Activated naive CD4-positive, alpha-beta T cell treated with anti-CD3 and anti-CD28 coated beads, Interleukin-2, amount 50 U/mL, for 24 hours (primary cell): ENCODE measurements at regions not wholly inside any gene's neighbourhood (a gene's known extent, or its start where the extent isn't known, plus 50 kb on each side); places are given as distances from the start of the nearest gene placed in this dataset.
"Not testable (repeated sequence)": the region's sequence is repeated elsewhere in the genome, so short reads cannot be mapped to it uniquely, and the experiment has no call there.

ENCODE experiments used
- H3K27ac Mint-ChIP-seq: one replicate; pipeline ENCODE4 v1.8.0; 2021; ENCODE audit warnings: mild to moderate bottlenecking, mixed read lengths
- H3K27me3 Mint-ChIP-seq: one replicate; pipeline ENCODE4 v1.8.0; 2021; ENCODE audit warnings: mixed read lengths
- H3K36me3 Mint-ChIP-seq: one replicate; pipeline ENCODE4 v1.8.0; 2021; ENCODE audit warnings: mixed read lengths
- H3K4me1 Mint-ChIP-seq: one replicate; pipeline ENCODE4 v1.8.0; 2021; ENCODE audit warnings: mixed read lengths
- H3K4me3 Mint-ChIP-seq: one replicate; pipeline ENCODE4 v1.8.0; 2021; ENCODE audit warnings: mild to moderate bottlenecking, mixed read lengths
- H3K9me3 Mint-ChIP-seq: one replicate; pipeline ENCODE4 v1.8.0; 2021; ENCODE audit warnings: mixed read lengths

DNA sequence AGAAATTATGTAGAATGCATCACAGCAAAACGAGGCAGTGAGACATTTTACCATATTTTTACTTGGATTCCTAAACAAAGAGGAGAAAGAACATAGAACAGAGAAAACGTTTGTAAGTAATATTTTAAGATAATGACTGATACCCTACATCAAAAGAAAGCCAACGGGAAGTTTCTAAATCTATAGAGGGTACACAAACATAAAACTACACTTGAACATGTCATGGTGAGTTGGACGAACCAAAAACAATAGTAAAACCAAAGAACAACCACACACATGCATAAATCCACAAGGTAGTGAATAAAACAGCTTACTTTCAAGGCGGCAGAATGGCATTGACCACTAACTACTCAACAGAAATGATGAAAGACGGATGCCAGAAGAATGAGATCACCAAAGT lies 209.7 kb upstream of the NOTCH2NLA start:
- H3K27me3 Mint-ChIP-seq, H3K4me3 Mint-ChIP-seq, H3K36me3 Mint-ChIP-seq, H3K9me3 Mint-ChIP-seq, H3K4me1 Mint-ChIP-seq, H3K27ac Mint-ChIP-seq: not testable (repeated sequence)

DNA sequence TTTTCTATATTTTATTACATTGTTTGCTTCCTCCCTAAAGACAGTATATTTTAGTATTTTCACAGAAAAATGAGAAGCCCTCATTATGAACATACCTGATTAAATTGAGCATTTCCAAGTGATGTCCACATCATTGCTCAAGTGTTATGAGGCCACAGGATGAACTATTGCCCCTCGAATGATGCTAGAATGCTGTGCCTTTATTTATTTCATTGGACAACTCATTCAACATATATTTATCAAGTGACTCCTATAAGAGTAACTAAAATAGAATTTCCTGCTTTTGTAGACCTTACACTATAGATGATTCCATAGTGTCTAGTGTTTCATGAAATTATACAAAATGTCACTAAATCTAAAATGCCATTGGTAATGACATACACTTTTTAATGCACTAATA lies 187.8 kb upstream of the NOTCH2NLA start:
- H3K27me3 Mint-ChIP-seq, H3K4me3 Mint-ChIP-seq, H3K9me3 Mint-ChIP-seq, H3K27ac Mint-ChIP-seq, H3K36me3 Mint-ChIP-seq: not testable (repeated sequence)
- H3K4me1 Mint-ChIP-seq, result peaks cover 11% of the 10 kb centered on the region

DNA sequence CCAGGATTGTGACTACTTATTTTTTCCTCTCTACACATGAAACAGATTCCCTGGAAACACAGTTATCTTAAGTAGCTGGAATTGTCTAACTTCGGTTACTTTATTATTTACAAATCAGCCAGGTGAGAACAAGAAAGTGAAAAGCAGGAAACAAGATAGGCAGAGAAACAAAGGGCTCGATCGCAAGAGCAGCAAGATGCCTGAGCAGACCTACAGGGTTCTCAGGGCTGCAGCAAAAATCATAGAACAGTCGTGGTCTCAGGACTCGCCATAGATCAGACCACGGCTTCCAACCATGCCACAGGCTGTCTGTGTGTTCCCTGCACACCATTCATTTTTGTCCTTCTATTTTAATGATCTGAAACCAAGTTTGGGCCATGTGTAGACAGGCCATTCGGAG lies 186.2 kb upstream of the NOTCH2NLA start:
- Mint-ChIP-seq H3K27ac (peak overlapping the region; percentile 85), H3K4me1 (peaks cover 13% of the 10 kb centered on the region), H3K4me3 (peak overlapping the region; percentile 71)
- not testable (repeated sequence) for H3K27me3 Mint-ChIP-seq, H3K9me3 Mint-ChIP-seq, H3K36me3 Mint-ChIP-seq

DNA sequence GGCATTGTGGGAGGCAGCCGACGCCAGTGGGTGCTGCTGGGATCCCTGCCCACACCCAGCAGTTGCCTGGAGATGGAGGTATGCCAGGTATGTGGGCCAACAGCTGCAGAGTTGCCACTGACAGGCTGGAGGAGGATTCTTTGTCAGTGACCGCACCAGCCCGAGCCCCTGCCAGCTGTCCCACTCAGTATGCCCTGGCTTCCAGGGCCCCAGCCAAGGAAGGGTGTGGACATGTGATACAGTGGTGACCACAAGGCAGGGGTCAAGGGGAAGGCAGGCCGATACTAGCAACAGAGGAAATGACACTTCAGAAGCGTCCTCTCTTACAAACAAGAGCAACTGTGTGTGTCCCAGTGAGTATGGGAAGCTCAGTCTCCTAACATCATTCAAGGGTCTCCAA lies 185.1 kb upstream of the NOTCH2NLA start:
- not testable (repeated sequence) for H3K4me3 Mint-ChIP-seq, H3K27me3 Mint-ChIP-seq, H3K36me3 Mint-ChIP-seq, H3K9me3 Mint-ChIP-seq
- Mint-ChIP-seq H3K4me1 (peaks cover 16% of the 10 kb centered on the region), H3K27ac (peak overlapping the region; percentile 51)

DNA sequence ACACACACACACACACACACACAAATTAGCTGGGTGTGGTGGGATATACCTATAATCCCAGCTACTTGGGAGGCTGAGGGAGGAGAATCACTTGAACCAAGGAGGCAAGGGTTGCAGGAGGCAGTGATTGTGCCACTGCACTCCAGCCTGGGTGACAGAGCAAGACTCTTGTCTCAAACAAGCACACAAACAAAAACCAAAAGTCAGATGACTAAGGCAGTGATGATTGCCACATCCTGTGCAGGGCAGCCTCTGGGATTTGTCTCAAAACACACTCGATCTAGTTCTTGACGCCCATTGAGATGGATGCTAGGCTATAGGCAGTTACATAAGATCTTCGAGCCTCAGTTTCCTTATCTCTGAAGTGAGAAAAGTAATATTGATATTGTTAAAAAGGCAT lies 183.1 kb upstream of the NOTCH2NLA start:
- Mint-ChIP-seq H3K4me3 (peak overlapping the region; percentile 81), H3K27ac (peak overlapping the region; percentile 91), H3K4me1 (peaks cover 16% of the 10 kb centered on the region)
- not testable (repeated sequence) for H3K36me3 Mint-ChIP-seq, H3K27me3 Mint-ChIP-seq, H3K9me3 Mint-ChIP-seq

DNA sequence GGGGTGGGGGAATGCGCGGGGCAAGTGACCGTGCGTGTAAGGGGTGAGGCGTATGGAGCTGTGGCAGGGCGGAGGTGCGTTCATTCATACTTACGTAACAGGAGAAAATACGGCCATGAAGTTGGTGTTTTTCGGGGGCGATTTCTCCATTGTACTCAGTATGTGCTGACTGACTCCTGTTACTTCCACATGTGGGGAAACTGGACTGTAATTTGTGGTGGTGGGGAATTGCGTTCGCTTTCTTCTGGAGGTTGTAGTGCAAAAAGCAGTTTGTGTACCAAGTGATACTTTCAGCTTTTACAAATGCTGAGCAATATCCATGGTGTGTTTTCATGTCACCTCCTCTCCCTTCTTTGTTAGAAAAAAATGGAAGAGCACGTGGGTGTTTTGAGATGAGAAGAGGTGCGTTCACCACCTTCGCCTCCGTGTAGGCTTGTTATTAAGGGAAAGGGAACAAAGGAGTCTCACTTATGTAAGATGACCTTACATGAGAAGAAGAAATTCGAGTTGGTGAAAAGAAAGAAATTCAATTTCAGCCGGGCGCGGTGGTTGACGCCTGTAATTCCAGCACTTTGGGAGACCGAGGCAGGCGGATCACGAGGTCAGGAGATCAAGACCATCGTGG lies 181.1 kb upstream of the NOTCH2NLA start:
- H3K36me3 Mint-ChIP-seq, H3K27me3 Mint-ChIP-seq, H3K9me3 Mint-ChIP-seq: not testable (repeated sequence)
- Mint-ChIP-seq H3K27ac (peak overlapping the region; percentile 90), H3K4me1 (peaks cover 12% of the 10 kb centered on the region), H3K4me3 (peak overlapping the region; percentile 66)

DNA sequence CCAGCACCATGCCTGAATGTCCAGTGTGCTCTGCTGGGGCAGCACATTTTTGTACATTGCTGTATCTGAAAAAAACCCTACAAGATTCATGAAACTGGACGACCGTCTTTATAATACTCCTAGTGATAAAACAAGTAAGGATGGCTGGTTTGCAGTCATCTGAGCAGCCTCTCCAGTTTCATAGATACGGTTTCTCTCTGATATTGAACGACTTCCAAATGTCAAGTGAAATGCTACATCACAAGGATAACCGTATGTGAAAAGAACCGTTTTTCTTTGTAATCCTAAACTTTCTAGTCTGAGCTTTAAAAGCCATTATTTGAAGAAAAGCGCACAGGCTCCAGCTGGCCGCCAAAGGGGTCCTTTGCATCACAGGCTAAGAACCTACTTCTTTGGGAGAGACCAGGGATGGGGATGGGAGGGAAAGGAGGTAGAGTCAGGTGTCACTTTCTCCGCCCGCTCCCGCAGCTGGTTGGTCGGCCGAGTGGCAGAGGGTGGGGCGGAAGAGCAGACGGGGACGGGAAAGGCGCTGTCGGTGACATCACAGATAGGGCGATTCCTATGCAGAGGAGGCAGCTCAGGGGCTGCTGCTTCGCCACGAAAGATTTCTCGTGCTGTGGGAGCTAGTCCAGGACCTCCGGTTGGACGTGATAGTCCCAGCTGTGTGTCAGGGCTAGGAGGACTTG lies 180.4 kb upstream of the NOTCH2NLA start:
- not testable (repeated sequence) for H3K4me3 Mint-ChIP-seq, H3K27me3 Mint-ChIP-seq, H3K9me3 Mint-ChIP-seq, H3K36me3 Mint-ChIP-seq, H3K27ac Mint-ChIP-seq
- H3K4me1 Mint-ChIP-seq, result peaks cover 12% of the 10 kb centered on the region

DNA sequence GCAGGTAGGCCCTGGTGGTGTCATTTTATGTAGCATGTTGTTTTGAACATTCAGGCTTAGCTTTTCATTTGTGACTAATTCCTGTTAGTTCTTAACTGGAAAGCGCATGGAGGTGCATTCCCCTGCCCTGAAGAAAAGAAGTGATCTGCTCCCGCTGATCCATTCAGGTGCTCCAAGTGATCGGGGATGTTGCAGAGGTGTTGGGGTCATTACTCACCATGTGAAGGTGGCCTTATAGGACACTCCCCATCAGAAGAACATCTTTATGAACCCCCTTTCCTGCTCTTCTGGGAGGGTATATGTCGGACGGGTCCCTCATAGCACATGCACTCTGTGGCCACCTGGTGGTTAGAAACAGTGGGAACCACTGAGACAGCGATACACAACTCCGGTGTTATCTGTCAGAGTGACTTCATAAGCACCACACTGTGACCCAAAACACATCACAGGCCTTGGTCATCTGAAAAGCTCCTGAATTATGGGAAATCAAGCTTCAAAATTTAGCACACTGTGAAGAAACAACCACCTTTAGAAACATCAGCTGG lies 172.5 kb upstream of the NOTCH2NLA start:
- Mint-ChIP-seq H3K27ac (peak overlapping the region; percentile 97), H3K4me1 (peaks cover 32% of the 10 kb centered on the region), H3K4me3 (peak overlapping the region; percentile 68)
- not testable (repeated sequence) for H3K27me3 Mint-ChIP-seq, H3K36me3 Mint-ChIP-seq, H3K9me3 Mint-ChIP-seq

DNA sequence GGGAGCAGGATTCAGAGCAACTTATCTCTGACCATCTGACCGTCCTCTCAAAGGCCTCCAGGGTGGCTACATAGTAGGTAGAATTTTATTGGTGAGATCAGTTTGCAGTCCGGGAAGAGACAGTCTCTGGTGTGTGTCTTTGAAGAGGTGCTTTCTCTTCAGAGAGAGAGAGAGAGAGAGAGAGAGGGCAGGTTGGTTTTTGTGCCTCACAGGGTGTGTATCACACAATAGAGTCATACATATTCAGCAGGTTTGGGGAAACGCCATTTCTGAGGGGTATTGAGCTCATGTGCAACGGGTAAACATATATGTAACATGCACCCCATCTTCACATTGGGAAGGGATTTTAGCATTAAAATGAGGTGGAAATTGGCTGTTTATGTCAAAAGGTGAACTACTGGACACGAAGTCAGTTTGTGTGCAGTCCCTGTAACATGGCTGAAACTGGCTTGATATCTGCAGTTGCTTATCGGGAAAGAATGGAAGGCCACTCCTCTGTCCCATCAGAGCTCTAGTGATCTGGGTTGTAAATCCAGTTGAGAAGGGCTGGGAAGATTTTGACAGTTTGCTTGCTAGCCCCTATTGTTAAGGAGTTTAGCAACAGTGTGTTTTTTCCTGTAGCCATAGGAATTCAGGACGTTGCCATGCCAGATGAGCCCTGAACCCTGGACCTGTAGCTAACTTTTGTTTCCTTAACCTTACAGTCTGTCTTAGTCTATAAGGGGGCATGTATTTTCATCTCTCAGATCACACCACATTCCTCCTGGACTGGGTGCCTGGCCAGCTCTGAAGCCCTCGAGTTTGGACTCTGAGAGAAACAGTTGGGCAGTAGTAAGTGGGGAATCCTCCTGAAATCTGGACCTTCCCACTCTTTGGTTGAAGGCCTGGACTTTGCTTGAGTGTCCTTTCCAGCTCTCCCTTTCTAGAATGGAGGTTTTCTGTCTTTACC lies 171.6 kb upstream of the NOTCH2NLA start:
- peak overlapping the region; percentile 97 for H3K27ac Mint-ChIP-seq
- not testable (repeated sequence) for H3K9me3 Mint-ChIP-seq, H3K27me3 Mint-ChIP-seq, H3K36me3 Mint-ChIP-seq
- peaks cover 32% of the 10 kb centered on the region for H3K4me1 Mint-ChIP-seq
- peak overlapping the region; percentile 68 for H3K4me3 Mint-ChIP-seq

DNA sequence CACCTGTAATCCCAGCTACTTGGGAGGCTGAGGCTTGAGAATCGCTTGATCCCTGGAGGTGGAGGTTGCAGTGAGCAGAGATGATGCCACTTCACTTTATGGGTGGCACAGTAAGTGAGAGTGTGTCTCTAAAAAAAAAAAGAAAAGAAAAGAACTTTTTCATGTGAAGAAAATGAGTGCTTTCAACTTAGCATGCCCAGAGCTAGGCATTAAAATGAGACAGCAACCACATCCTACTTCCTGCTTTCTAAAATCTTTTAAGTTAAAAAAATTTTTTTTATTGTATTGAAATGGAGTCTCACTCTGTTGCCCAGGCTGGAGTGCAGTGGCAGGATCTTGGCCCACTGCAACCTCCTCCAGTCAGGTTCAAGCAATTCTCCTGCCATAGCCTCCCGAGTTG lies 170.4 kb upstream of the NOTCH2NLA start:
- peaks cover 32% of the 10 kb centered on the region for H3K4me1 Mint-ChIP-seq
- not testable (repeated sequence) for H3K27ac Mint-ChIP-seq, H3K4me3 Mint-ChIP-seq, H3K36me3 Mint-ChIP-seq, H3K9me3 Mint-ChIP-seq, H3K27me3 Mint-ChIP-seq

DNA sequence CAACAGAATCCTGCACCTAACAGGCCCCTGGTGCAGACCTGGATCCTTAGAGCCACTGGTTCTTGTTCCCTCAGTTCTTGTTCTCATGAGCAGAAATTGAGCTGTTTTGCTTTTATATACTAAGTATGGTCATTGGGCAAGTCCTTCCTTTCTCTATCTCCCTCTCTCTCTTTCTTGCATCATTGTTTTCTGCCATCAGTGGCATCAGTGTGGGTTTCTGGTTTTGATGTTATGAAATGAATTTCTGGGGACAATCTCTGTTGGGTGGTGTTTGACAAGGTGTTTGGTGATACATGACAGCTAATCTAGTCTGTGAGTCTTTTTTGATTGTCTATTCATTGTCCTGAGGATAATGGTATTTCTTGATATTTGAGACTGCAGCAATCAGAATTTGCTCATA lies 168.0 kb upstream of the NOTCH2NLA start:
- H3K4me3 Mint-ChIP-seq, H3K36me3 Mint-ChIP-seq, H3K27me3 Mint-ChIP-seq, H3K27ac Mint-ChIP-seq, H3K9me3 Mint-ChIP-seq: not testable (repeated sequence)
- peaks cover 32% of the 10 kb centered on the region for H3K4me1 Mint-ChIP-seq

DNA sequence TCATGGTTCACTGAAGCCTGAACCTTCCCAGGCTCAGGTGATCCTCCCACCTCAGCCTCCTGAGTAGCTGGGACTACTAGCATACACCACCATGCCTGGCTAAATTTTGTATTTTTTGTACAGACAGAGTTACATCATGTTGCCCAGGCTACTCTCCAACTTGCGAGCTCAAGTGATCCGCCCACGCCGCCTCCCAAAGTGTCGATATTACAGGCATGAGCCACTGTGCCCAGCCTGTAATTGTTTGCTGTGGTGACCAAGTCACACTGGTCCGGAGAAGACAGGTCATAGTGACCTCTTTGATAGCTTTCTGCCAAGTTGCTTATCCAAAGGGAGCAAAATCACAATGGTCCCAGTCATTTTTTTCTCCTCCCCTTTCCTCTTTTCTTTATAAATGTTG lies 167.4 kb upstream of the NOTCH2NLA start:
- H3K4me1 Mint-ChIP-seq, result peaks cover 26% of the 10 kb centered on the region
- H3K27ac Mint-ChIP-seq, H3K9me3 Mint-ChIP-seq, H3K36me3 Mint-ChIP-seq, H3K27me3 Mint-ChIP-seq, H3K4me3 Mint-ChIP-seq: not testable (repeated sequence)

DNA sequence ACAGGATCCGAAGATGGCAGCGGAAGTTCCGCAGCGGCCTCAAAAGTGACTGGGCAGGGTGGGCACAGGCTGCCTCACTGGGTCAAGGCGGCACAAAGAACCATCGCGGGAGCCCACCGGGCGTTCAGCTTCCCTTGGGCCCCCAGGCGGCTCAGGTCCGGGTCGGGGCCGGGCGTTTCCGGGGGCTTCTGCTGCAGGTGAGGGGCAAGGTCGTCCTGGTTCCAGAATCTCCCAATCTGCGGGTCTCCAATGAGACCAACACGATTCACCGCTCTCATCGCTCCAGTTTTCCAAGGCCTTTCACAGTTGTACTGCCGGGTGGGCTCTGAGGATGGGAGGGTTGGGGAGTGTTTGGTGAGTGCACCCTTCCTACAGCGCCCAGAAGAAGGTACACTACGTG lies 165.0 kb upstream of the NOTCH2NLA start:
- H3K36me3 Mint-ChIP-seq, H3K4me3 Mint-ChIP-seq, H3K27ac Mint-ChIP-seq, H3K9me3 Mint-ChIP-seq, H3K27me3 Mint-ChIP-seq: not testable (repeated sequence)
- H3K4me1 Mint-ChIP-seq, result peaks cover 11% of the 10 kb centered on the region

DNA sequence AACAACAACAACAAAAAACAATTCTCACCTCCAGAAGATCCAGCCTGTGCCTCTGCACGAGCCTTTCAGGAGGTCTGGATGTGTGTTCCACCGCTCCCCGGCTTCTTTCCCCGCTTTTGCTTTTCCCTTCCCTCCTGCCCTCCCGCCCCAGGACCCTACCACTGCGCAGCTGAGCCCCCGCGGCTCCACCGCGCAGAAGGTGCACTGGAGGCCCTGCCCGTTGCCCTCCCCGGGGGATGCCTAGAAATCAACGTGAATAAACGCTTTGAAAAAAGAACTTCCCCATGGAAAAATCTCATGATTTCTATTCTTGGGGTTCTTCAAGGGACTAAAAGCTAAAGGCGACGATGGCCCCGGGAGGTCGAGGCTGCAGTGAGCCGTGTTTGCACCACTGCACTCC lies 164.3 kb upstream of the NOTCH2NLA start:
- H3K9me3 Mint-ChIP-seq, H3K27me3 Mint-ChIP-seq, H3K27ac Mint-ChIP-seq, H3K36me3 Mint-ChIP-seq, H3K4me3 Mint-ChIP-seq: not testable (repeated sequence)
- peaks cover 12% of the 10 kb centered on the region for H3K4me1 Mint-ChIP-seq

DNA sequence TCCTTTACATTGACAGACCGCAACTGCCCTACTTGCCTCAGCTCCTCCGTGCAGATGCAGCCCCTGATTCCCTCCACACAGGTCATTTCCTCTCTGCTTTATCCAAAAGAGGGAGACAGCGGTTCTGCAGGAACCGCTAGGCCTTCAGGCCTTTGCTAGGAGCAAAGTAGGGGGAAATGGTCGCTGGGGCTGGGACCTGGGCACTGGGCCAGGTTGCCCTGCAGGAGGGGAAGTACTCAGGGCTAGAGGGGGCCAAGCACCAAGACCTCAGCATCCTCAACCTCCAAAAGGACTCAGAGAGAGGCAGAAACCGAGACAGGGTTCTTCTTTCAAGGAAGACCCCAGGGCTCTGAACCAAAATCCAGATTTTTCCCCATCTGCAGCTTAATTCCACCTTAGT lies 160.4 kb upstream of the NOTCH2NLA start:
- H3K27ac Mint-ChIP-seq, H3K36me3 Mint-ChIP-seq, H3K27me3 Mint-ChIP-seq, H3K9me3 Mint-ChIP-seq, H3K4me3 Mint-ChIP-seq: not testable (repeated sequence)
- H3K4me1 Mint-ChIP-seq, result peaks cover 10% of the 10 kb centered on the region
